VCaP (cell line): ENCODE measurements at regions not wholly inside any gene's neighbourhood (a gene's known extent, or its start where the extent isn't known, plus 50 kb on each side); places are given as distances from the start of the nearest gene placed in this dataset.
"Not testable (repeated sequence)": the region's sequence is repeated elsewhere in the genome, so short reads cannot be mapped to it uniquely, and the experiment has no call there.

Experiments
- H3K27ac ChIP-seq: fragments of 450-650 bp; 2 replicates; pipeline ENCODE4 v1.5.1; 2017
- CTCF ChIP-seq: fragments of 450-650 bp; conservative IDR thresholded peaks from 2 replicates; pipeline ENCODE4 v1.5.1; 2017; ENCODE audit warnings: mild to moderate bottlenecking, moderate library complexity

- no peak for TF ChIP-seq CTCF
- no peak overlapping the region for H3K27ac ChIP-seq
Measured at GRCh38 chr2:95695613-95696012, 103.8 kb downstream of the TRIM43 start.

GRCh38 chr2:95698146-95698545 is 106.3 kb downstream of the TRIM43 start:
- TF ChIP-seq CTCF = no peak
- no peak overlapping the region for H3K27ac ChIP-seq

DNA sequence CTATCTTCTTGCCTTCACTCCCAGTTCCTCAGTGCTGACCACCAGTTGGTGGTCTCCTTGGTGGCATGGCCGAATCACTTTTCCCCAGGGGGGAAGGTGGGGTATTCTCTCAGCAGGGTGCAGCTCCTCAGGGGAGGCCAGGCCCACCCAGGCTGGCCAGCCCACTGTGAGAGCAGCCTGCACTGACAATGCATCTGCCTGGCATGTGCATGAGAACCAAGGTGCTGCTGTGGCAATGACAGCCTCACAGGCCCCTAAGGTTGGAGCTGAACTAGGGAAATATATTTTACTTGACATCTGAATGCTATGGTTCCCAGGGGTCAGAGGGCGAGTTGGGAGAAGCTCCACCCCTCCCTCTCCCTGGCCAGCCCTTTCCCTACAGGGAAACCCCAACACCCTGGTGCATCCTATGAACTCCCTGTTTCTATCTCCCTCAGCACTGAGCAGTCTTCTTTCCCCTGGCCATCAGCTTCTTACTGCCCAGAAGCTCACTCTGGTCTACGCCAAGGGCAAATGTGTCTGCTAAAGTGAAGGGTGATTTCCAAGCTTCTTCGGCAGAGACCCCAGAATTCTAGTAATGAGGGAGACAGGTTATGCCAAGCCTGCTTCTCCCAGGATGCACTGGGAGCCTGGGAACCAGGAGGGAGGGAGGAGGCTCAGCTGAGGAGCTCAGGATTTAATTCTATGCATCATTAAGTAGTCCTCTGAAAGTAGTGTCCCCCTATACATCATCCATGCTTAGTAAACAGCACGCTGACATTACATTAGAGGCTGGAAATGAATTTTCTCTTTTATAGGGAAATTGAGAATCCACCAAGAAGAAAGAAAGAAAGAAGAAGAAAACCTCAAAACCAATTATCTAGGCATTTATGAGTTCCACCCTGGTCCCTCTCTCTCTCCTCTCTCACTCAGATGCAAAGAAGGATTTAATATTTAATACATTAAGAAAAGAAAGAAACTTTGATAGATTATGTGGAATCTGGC is 107.7 kb downstream of the TRIM43 start:
- not testable (repeated sequence) for H3K27ac ChIP-seq

DNA sequence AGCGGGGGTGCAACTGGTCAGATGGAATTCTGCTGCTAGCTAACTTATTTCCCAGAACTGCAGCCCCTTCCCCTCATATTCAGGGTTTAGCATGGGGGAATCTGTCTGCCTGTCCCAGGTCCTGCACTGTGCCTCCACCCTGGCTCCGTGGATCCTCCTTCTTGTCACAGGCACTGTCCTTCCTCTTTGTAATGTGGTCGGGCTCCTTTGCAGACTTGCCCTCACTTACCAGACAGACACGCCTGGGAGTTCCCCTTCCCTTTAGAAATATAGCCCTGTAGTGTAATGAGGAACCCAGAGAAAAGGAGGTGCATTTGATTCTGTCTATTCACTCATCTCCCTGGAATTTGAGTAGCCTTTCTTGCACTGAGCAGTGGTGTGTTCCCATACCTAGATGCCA is 108.7 kb downstream of the TRIM43 start:
- H3K27ac ChIP-seq = no peak overlapping the region
- no peak for TF ChIP-seq CTCF

DNA sequence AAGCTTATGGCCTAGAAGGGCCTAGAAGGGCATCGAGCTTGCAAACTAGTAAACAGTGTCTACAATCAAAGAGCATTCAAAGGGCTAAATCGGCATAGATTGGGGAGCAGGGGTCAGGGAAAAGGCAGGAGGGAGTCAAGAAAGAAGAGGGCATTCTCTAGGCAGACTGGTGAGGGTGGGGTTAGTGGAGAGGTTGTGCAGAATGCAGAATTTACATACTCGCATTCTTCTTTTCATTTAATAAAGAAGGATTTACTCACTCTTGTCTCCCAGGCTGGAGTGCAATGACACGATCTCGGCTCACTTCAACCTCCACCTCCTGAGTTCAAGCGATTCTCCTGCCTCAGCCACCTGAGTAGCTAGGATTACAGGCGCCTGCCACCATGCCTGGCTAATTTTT is 110.7 kb downstream of the TRIM43 start:
- H3K27ac ChIP-seq = no peak overlapping the region
- no peak for TF ChIP-seq CTCF

DNA sequence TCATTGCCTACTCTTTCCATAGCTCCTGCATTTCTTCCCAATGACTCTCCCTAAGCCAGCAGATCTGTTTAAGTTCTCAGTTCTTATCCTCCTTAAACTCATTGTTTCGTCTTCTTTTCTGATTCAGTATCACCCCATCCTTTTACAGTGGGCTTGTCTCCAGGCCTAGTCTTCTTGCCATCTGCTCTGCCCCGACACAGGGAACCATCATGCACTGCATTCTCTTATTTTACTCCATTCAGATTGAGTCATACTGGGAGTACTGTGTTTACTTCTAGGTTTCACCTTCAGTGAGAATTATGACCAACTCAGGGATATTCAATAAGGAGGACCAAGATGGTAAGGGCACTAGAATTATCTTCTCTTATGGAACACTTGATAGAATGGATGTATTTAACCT is 115.4 kb downstream of the TRIM43 start:
- not testable (repeated sequence) for H3K27ac ChIP-seq

DNA sequence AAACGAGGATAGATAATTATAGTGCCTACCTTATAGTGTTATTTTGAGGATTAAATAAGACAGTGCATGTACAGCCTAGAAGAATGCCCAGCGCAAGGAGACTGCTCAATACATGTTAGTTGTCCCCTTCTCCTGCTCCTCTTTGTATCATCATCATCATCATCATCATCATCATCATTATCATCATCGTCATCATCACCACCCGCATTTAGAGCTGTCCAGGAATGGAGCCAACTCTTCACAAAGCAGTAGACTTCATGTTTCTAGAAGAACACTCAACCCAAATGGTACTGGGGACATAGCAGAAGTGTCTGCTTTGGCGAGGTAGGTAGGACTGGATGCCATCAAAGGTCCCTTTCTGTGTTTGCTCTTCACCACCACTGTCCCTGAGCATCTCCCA is 116.0 kb downstream of the TRIM43 start:
- no peak overlapping the region for H3K27ac ChIP-seq
- no peak for TF ChIP-seq CTCF

DNA sequence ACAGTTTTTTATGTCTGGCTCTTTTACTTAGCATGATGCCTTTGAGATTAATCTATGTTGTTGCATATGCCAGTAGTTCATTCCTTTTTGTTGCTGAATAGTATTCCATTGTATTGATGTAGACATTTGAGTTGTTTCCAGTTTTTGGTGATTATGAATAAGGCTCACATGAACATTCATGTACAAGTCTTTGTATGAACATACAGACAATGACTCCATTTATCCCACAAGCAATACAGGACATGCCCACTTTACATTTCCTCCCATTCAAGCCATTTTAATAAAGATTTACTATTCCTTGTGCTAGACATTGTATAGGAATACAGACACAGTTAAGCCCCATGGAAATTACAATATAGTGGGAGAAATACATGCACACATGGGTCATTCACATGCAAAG is 118.0 kb downstream of the TRIM43 start:
- TF ChIP-seq CTCF = no peak
- no peak overlapping the region for H3K27ac ChIP-seq

DNA sequence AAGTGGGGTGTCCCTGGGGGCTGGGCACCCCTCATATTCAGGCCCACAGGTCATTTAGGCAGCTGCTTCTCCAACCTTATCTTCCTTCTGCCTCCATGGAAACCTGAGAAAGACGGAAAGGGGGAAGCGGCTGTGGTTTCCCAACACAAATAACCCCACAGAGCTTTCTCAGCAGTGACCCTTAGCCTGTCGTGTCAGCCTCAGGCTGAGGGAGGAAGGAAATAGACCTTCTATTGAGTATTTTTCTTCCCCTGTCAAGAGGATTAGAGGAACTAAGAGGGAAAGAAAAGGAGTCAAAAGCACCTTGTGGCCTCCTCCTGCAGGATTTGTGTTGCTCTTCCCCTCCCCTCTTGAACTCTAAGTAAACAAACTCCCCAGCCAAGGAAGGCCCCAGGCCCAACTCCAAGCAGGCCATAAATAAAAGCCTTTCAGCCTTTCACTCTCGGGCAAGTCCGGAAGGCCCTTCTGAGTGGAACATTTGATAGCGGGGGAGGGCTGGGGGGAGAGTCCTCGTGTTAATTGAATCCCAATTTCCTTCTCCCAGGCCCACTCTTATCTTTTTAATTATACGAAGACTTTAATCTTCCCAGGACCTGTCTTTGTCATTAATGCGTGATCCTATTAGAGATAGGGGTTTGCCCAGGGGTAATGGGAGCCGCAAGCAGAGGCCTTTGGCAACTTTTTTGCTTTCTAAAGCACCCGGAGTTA is 121.8 kb downstream of the TRIM43 start:
- H3K27ac ChIP-seq = not testable (repeated sequence)

GRCh38 chr2:95714398-95714797 is 122.6 kb downstream of the TRIM43 start:
- not testable (repeated sequence) for H3K27ac ChIP-seq
